Neural cell (in vitro differentiated cells): ENCODE measurements at regions not wholly inside any gene's neighbourhood (a gene's known extent, or its start where the extent isn't known, plus 50 kb on each side); places are given as distances from the start of the nearest gene placed in this dataset.

ENCODE experiments used
- H2AFZ ChIP-seq: fragments of 200-600, 300-800 bp; sonication (generic), shearing (Covaris generic); 2 replicates; pipeline ENCODE4 v1.6.0; 2014; ENCODE audit warnings: low read depth, mild to moderate bottlenecking, antibody characterized with exemption, low read length, moderate library complexity
- H3F3A ChIP-seq: fragments of 200-600 bp; shearing (Covaris generic); 2 replicates; pipeline ENCODE4 v1.6.1; 2016; ENCODE audit warnings: mild to moderate bottlenecking, moderate library complexity, mixed read lengths, antibody characterized with exemption, low read length; ENCODE audit not compliant: insufficient read depth, poor library complexity, severe bottlenecking
- H3K27ac ChIP-seq: fragments of 200-600, 300-800 bp; sonication (generic), shearing (Covaris generic); 2 replicates; pipeline ENCODE4 v1.5.1; 2014; ENCODE audit warnings: mild to moderate bottlenecking, low read length, moderate library complexity
- H3K27me3 ChIP-seq: fragments of 300-800, 200-600 bp; sonication (generic), shearing (Covaris generic); 2 replicates; pipeline ENCODE4 v1.6.0; 2014; ENCODE audit warnings: mild to moderate bottlenecking, low read depth, low read length, moderate library complexity; ENCODE audit not compliant: insufficient read depth
- H3K36me3 ChIP-seq: fragments of 300-800, 200-600 bp; sonication (generic), shearing (Covaris generic); 2 replicates; pipeline ENCODE4 v1.5.1; 2014; ENCODE audit warnings: mild to moderate bottlenecking, antibody characterized with exemption, low read length, moderate library complexity; ENCODE audit not compliant: insufficient read depth
- H3K4me2 ChIP-seq: fragments of 300-800, 200-600 bp; sonication (generic), shearing (Covaris generic); 2 replicates; pipeline ENCODE4 v1.6.0; 2014; ENCODE audit warnings: mild to moderate bottlenecking, low read length
- H3K4me3 ChIP-seq: fragments of 300-800, 200-600 bp; sonication (generic), shearing (Covaris generic); 2 replicates; pipeline ENCODE4 v1.5.1; 2014; ENCODE audit warnings: mild to moderate bottlenecking, low read length, moderate library complexity
- H3K79me2 ChIP-seq: fragments of 200-600 bp; shearing (Covaris generic); replicated peaks from 2 replicates; pipeline ENCODE4 v1.6.0; 2014; ENCODE audit warnings: mild to moderate bottlenecking, low read length, moderate library complexity; ENCODE audit not compliant: insufficient read depth
- H3K9ac ChIP-seq: fragments of 300-800, 200-600 bp; sonication (generic), shearing (Covaris generic); 2 replicates; pipeline ENCODE4 v1.6.1; 2016; ENCODE audit warnings: mild to moderate bottlenecking, low read length, mixed read lengths
- H3K9me2 ChIP-seq: fragments of 200-600 bp; shearing (Covaris generic); 2 replicates; pipeline ENCODE4 v1.6.1; 2016; ENCODE audit warnings: mild to moderate bottlenecking, low read length, mixed read lengths; ENCODE audit not compliant: insufficient read depth
- H3K9me3 ChIP-seq: fragments of 200-600, 300-800 bp; sonication (generic), shearing (Covaris generic); 2 replicates; pipeline ENCODE4 v1.6.1; 2016; ENCODE audit warnings: mild to moderate bottlenecking, mixed run types, low read length, moderate library complexity, mixed read lengths
- H4K20me1 ChIP-seq: fragments of 200-600 bp; shearing (Covaris generic); 2 replicates; pipeline ENCODE4 v1.6.1; 2016; ENCODE audit warnings: mild to moderate bottlenecking, mixed run types; ENCODE audit not compliant: insufficient read depth
- CTCF ChIP-seq: fragments of 450-650 bp; IDR thresholded peaks from 2 replicates; pipeline ENCODE4 v1.5.1; 2014; ENCODE audit warnings: antibody characterized with exemption, mild to moderate bottlenecking, moderate library complexity; ENCODE audit not compliant: poor library complexity, severe bottlenecking
- EP300 ChIP-seq: fragments of 450-650 bp; conservative IDR thresholded peaks from 2 replicates; pipeline ENCODE4 v1.6.1; 2014; ENCODE audit warnings: antibody characterized with exemption, mild to moderate bottlenecking, moderate library complexity; ENCODE audit not compliant: poor library complexity, severe bottlenecking
- EZH2 ChIP-seq: fragments of 200-600, 300-800 bp; shearing (Covaris generic), sonication (generic); IDR thresholded peaks from 2 replicates; pipeline ENCODE4 v1.6.1; 2014; ENCODE audit warnings: antibody characterized with exemption, low read length, borderline replicate concordance, mild to moderate bottlenecking; ENCODE audit not compliant: insufficient read depth, poor library complexity, severe bottlenecking
- MXI1 ChIP-seq: fragments of 450-650 bp; conservative IDR thresholded peaks from 2 replicates; pipeline ENCODE4 v1.6.1; 2014; ENCODE audit warnings: antibody characterized with exemption, mild to moderate bottlenecking; ENCODE audit not compliant: poor library complexity, severe bottlenecking
- POLR2AphosphoS5 ChIP-seq: IDR thresholded peaks from 2 replicates; pipeline ENCODE4 v1.6.1; 2012
- RAD21 ChIP-seq: fragments of 450-650 bp; conservative IDR thresholded peaks from 2 replicates; pipeline ENCODE4 v1.6.1; 2014; ENCODE audit warnings: antibody characterized with exemption, mild to moderate bottlenecking, moderate library complexity
- REST ChIP-seq: IDR thresholded peaks from 2 replicates; pipeline ENCODE4 v1.6.1; 2012; ENCODE audit warnings: borderline replicate concordance
- TAF1 ChIP-seq: IDR thresholded peaks from 2 replicates; pipeline ENCODE4 v1.6.1; 2012; ENCODE audit warnings: low read depth

- H3K79me2 ChIP-seq: no peaks in the 10 kb centered on the region
- no peak overlapping the region for H2AFZ ChIP-seq
Observed at GRCh38 chr18:24766376-24766775, 305.9 kb downstream of the HRH4 start.

GRCh38 chr18:24770311-24771024, 310.0 kb downstream of the HRH4 start:
- no peaks in the 10 kb centered on the region for H3K9me3 ChIP-seq
- H3K27me3 ChIP-seq: no peaks in the 10 kb centered on the region
- no peaks in the 10 kb centered on the region for H3K36me3 ChIP-seq
- no peaks in the 10 kb centered on the region for H3K9me2 ChIP-seq
- no peak overlapping the region for H3K9ac ChIP-seq
- TF ChIP-seq EZH2 (no peak), TAF1 (no peak), REST (no peak), CTCF (no peak), RAD21 (no peak), POLR2AphosphoS5 (no peak), EP300 (no peak), MXI1 (no peak)
- no peak overlapping the region for H3K27ac ChIP-seq
- H3K4me3 ChIP-seq: no peak overlapping the region
- H4K20me1 ChIP-seq: no peaks in the 10 kb centered on the region
- no peak overlapping the region for H3K4me2 ChIP-seq
- no peaks in the 10 kb centered on the region for H3K79me2 ChIP-seq
- no peaks in the 10 kb centered on the region for H3F3A ChIP-seq
- H2AFZ ChIP-seq: no peak overlapping the region

More at GRCh38 chr18:24766376-24766775, 305.9 kb downstream of the HRH4 start:
- Histone ChIP-seq H3K4me2 (no peak overlapping the region), H3F3A (no peaks in the 10 kb centered on the region), H3K4me3 (no peak overlapping the region), H4K20me1 (no peaks in the 10 kb centered on the region), H3K9ac (no peak overlapping the region), H3K36me3 (no peaks in the 10 kb centered on the region), H3K9me3 (no peaks in the 10 kb centered on the region), H3K27me3 (no peaks in the 10 kb centered on the region), H3K27ac (no peak overlapping the region), H3K9me2 (no peaks in the 10 kb centered on the region)
- no peak for TF ChIP-seq MXI1
- no peak for TF ChIP-seq EP300
- TF ChIP-seq EZH2: no peak
- no peak for TF ChIP-seq POLR2AphosphoS5
- TF ChIP-seq RAD21: no peak
- TF ChIP-seq CTCF: no peak
